ENCODE measurements at regions not wholly inside any gene's neighbourhood (a gene's known extent, or its start where the extent isn't known, plus 50 kb on each side); places are given as distances from the start of the nearest gene placed in this dataset.

- no peaks in the 10 kb centered on the region for H3K9me3 Mint-ChIP-seq
- Histone ChIP-seq H4K5ac (ENCODE audit: insufficient read length, low read depth, low read length) (no peak overlapping the region), H2BK20ac (ENCODE audit: low read depth, low read length, poor library complexity, severe bottlenecking) (no peak overlapping the region), H3K79me2 (ENCODE audit: insufficient read depth, low read length) (no peaks in the 10 kb centered on the region), H2AK5ac (ENCODE audit: insufficient read length, low read length) (no peak overlapping the region), H3K4ac (ENCODE audit: low read depth, low read length) (no peak overlapping the region), H3K4me1 (ENCODE audit: insufficient read depth, low read length) (peaks cover 5% of the 10 kb centered on the region; the same call in 1 of the 2 replicates), H4K20me1 (ENCODE audit: control insufficient read depth, insufficient read depth, insufficient read length) (no peaks in the 10 kb centered on the region), H3K18ac (ENCODE audit: insufficient read length, low read depth, low read length) (no peak overlapping the region), H3K79me1 (ENCODE audit: insufficient read depth, low read depth, low read length, poor library complexity, severe bottlenecking) (no peaks in the 10 kb centered on the region), H2BK15ac (ENCODE audit: low read depth, low read length) (no peak overlapping the region), H3K14ac (ENCODE audit: insufficient read depth, low read length) (no peak overlapping the region; the same call in 1 of the 2 replicates), H3T11ph (ENCODE audit: low read length) (no peak overlapping the region), H3K9me3 (ENCODE audit: control insufficient read depth, low read depth, low read length) (no peaks in the 10 kb centered on the region), H2BK120ac (ENCODE audit: low read depth, low read length, poor library complexity, severe bottlenecking) (no peak overlapping the region), H3K27ac (ENCODE audit: insufficient read length, low read depth, low read length) (no peak overlapping the region), H2BK12ac (ENCODE audit: insufficient read length, low read depth, low read length) (no peak overlapping the region), H2BK5ac (ENCODE audit: insufficient read length, low read length) (no peak overlapping the region), H2AFZ (ENCODE audit: low read length) (no peak overlapping the region), H4K8ac (replicated peaks; ENCODE audit: insufficient read length, low read depth, low read length) (no peak overlapping the region), H4K91ac (ENCODE audit: insufficient read length, low read depth, low read length) (no peak overlapping the region), H3K27me3 (ENCODE audit: insufficient read depth, low read length) (no peaks in the 10 kb centered on the region), H3K23ac (ENCODE audit: insufficient read length, low read depth, low read length) (no peak overlapping the region), H3K9ac (ENCODE audit: extremely low read depth, insufficient read length, low read length) (no peak overlapping the region), H3K56ac (ENCODE audit: insufficient read length, low read depth, low read length) (no peak overlapping the region), H3K4me2 (ENCODE audit: insufficient read depth, insufficient read length, low read length) (no peak overlapping the region), H3K23me2 (ENCODE audit: insufficient read length, low read depth, low read length, poor library complexity, severe bottlenecking) (no peaks in the 10 kb centered on the region)
- H3K4me3 Mint-ChIP-seq = no peak overlapping the region
- WGBS (ENCODE audit: extremely low coverage, insufficient read length, low lambda C conversion rate) = no CpG with 5 or more reads among the region's 10 CpGs
- peaks cover 17% of the 10 kb centered on the region in 2 experiments for H3K4me1 Mint-ChIP-seq
- no peak for TF ChIP-seq CTCF (conservative IDR thresholded peaks at IDR 0.05)
- H3K27ac Mint-ChIP-seq = no peak overlapping the region
- H3K36me3 Mint-ChIP-seq (ENCODE audit: insufficient read depth in 1 of 3, low read depth in 3 of 3) = no peaks in the 10 kb centered on the region
- no peak for DNase-seq
- H3K27me3 Mint-ChIP-seq (ENCODE audit: low read depth) = peaks cover 3% of the 10 kb centered on the region; the same call in 1 of the 2 replicates
These were observed 72.3 kb downstream of the VEGFA start for GRCh38 chr6:43842231-43842794.
